Inflammatory macrophage treated with lipopolysaccharide for 4 hours (primary cell): ENCODE measurements at regions not wholly inside any gene's neighbourhood (a gene's known extent, or its start where the extent isn't known, plus 50 kb on each side); places are given as distances from the start of the nearest gene placed in this dataset.

Experiments used
- DNase-seq: peaks from one replicate; pipeline ENCODE4 v3.0.0-alpha.2; 2020

- DNase-seq, result no peak
These were observed 241.2 kb upstream of the HS6ST1 start for GRCh38 chr2:128559533-128560515.

GRCh38 chr2:128560718-128561117 is 242.1 kb upstream of the HS6ST1 start:
- no peak for DNase-seq

GRCh38 chr2:128562471-128563347 is 244.0 kb upstream of the HS6ST1 start:
- no peak for DNase-seq

GRCh38 chr2:128563348-128563687 is 244.7 kb upstream of the HS6ST1 start:
- DNase-seq, result no peak

GRCh38 chr2:128564131-128564530 is 245.5 kb upstream of the HS6ST1 start:
- no peak for DNase-seq

GRCh38 chr2:128564551-128564950 is 245.9 kb upstream of the HS6ST1 start:
- DNase-seq, result no peak

GRCh38 chr2:128565441-128565840 is 246.8 kb upstream of the HS6ST1 start:
- no peak for DNase-seq

- no peak for DNase-seq
These were observed 248.0 kb upstream of the HS6ST1 start for GRCh38 chr2:128566671-128567070.

- no peak for DNase-seq
These were observed 249.4 kb upstream of the HS6ST1 start for GRCh38 chr2:128568106-128568505.

- DNase-seq, result no peak
These were observed 254.4 kb upstream of the HS6ST1 start for GRCh38 chr2:128573116-128573515.

- DNase-seq, result no peak
These were observed 254.9 kb upstream of the HS6ST1 start for GRCh38 chr2:128573531-128573930.

- DNase-seq, result no peak
These were observed 258.7 kb upstream of the HS6ST1 start for GRCh38 chr2:128577141-128577930.

- DNase-seq, result no peak
These were observed 260.0 kb upstream of the HS6ST1 start for GRCh38 chr2:128578406-128579390.

- DNase-seq, result no peak
These were observed 261.2 kb upstream of the HS6ST1 start for GRCh38 chr2:128579825-128580224.

- DNase-seq, result no peak
These were observed 262.6 kb upstream of the HS6ST1 start for GRCh38 chr2:128580988-128581848.

GRCh38 chr2:128581849-128582244 is 263.2 kb upstream of the HS6ST1 start:
- no peak for DNase-seq

GRCh38 chr2:128584296-128584890 is 265.7 kb upstream of the HS6ST1 start:
- DNase-seq, result no peak

- DNase-seq, result peak; percentile 8
These were observed 267.0 kb upstream of the HS6ST1 start for GRCh38 chr2:128585706-128586105.

GRCh38 chr2:128589681-128590080 is 271.0 kb upstream of the HS6ST1 start:
- DNase-seq, result no peak
